ENCODE measurements at regions not wholly inside any gene's neighbourhood (a gene's known extent, or its start where the extent isn't known, plus 50 kb on each side); places are given as distances from the start of the nearest gene placed in this dataset.
"Not testable (repeated sequence)": the region's sequence is repeated elsewhere in the genome, so short reads cannot be mapped to it uniquely, and the experiment has no call there.

DNA sequence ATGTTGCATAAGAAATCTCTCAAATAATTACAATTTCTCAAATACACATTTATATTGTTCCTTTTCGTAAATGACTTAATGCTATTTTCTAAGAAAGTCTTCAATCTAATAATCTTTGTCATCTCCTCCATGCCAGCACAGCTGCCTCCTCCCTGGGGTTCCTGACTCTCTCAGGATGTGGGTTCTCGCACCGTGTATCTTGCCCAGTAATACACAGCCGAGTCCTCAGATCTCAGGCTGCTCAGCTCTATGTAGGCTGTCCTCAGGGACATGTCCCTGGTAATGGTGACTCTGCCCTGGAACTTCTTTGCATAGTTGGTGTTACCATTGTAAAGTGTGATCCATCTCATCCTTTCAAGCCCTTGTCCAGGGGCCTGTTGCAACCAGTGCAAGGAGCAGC, 1177.3 kb downstream of the TMEM121 start:
- not testable (repeated sequence) for DNase-seq (ENCODE audit: low spot score)

DNA sequence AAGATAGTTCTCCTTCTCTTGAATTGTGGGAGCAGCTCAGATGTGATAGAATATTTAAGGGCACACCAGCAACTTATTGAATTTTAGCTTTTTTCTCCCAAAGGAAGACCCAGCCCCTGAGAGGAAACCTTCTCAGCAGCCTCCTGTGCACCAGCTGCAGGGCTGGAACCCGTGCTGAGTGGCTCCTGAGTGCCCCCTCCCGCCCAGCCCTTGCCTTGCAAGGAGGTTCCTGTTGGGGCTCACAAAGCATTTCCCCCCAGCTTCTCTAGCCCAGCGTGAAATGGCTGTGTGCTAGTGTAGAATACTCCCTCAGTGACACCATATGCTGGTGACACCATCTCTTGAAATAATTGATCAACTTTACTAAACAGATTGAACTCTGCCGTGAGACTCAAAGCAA, 1180.1 kb downstream of the TMEM121 start:
- DNase-seq (ENCODE audit: low spot score), result not testable (repeated sequence)

DNA sequence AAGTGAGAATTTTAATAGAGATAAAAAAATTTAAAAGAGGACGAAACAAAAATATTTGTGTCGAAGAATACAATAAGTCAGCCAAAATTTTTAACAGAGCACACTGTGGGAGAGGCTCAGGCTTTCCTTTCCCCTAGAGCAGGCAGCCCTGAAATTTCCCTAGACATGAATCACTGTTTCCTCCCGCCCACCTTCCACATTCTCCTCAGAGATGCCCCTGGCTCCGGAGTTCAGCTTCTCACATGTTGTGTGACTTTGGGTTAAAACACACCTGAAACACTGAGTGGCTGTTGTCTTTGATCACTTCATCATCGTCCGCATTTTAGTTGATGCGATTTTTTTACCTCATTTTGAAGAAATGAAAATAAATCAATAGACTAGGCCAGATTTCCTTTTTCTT, 1183.8 kb downstream of the TMEM121 start:
- DNase-seq (ENCODE audit: low spot score), result not testable (repeated sequence)

DNA sequence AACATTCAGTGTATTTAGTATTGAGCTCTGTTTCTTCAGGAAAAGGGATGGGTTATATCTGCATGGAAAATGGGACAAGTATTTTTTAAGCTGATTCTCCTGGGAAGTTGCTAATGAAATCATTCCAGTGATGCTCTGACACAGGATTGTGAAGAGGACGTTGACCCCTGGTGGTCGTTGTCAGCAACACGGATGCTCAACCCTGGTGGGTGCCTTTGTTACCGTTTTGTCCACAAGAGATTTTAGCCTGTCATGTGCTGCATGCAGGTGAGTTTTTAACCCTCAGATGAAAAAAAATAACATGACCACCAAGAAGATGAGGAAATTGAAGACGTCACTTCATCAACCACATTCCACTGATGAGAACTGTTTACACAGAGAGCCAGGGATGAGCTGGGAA, 1186.1 kb downstream of the TMEM121 start:
- DNase-seq (ENCODE audit: low spot score), result not testable (repeated sequence)

DNA sequence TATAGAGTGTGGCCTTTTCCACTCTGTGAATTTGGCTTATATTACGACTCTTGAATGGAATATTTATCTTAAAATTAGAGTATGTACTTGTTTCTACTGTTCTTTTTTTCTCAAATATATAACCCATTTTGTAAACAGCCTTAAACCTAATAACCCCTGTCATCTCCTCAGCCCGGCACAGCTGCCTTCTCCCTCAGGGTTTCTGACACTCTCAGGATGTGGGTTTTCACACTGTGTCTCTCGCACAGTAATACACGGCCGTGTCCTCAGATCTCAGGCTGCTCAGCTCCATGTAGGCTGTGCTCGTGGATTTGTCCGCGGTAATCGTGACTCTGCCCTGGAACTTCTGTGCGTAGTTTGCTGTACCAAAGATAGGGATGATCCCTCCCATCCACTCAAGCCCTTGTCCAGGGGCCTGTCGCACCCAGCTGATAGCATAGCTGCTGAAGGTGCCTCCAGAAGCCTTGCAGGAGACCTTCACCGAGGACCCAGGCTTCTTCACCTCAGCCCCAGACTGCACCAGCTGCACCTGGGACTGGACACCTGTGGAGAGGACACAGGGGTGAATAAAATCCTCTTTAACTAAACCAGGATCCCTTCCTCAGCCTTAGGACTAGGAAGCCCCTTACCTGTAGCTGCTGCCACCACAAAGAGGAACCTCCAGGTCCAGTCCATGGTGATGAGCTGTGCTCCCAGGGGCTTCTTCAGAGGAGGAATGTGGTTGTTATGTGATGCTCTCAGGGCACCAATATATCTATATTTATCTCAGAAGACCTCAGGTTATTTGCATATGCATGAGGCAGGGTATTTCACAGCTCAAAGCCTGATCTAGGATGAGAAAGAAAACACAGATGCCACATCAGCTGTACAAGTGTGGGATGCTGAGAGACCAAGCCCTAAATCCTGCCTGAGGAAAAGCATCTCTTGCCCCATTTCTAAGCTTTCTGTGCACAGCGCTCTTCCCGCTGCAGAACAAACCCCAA, 1188.4 kb downstream of the TMEM121 start:
- DNase-seq (ENCODE audit: low spot score), result not testable (repeated sequence)

DNA sequence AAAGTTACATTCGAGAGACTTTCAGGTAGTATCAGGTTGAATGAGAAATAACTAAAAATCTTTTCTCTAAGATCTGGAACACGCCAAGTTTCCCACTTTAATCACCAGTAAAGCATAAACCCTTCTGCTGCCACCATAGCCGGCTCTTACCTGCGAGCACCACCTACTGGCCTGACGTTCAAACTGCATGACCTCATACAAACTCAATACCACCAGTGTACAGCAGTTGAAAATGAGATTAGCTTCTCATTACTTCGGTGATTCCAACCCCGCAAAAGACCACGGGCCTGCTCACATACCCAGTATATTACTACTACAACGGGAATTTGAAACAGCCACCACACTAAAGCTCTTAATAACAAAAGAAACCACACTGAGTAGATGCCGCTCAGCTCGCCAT, 1191.2 kb downstream of the TMEM121 start:
- not testable (repeated sequence) for DNase-seq (ENCODE audit: low spot score)

DNA sequence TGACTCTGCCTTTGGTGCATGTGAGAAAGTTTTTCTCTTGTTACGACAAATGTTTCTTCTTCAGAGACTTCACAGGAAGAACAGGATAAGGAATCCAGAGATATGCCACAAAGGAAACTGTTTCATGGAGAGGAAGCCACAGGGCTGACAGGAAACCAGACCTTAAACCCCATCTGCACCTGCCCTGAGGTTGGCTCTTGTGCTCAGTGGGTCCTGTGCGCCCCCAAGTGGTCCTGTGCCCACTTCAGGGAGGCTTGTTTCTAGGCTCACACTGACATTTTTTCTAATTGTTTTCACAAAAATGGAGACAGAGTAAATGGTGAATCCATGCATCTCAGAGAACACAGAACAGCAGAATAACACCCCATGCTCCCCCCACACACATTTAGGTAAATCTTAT, 1193.5 kb downstream of the TMEM121 start:
- not testable (repeated sequence) for DNase-seq (ENCODE audit: low spot score)

DNA sequence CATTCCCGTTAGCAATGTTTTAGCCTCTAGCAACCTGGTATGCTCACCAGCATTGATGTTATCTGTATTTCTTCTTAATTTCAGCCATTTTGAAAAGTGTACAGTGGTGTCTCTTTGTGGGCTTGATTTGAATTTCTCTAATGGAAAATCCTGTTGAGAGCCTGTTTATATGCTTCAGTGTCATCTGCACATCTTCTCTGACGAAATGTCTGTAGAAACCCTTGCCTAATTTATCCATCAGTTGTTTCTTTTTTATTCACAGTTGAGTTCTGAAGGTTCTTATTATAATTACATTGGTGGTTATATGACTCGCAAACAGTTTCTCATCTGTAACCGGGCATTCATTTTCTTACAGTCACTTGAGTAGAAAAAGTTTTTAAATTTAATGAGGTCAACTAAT, 1195.5 kb downstream of the TMEM121 start:
- DNase-seq (ENCODE audit: low spot score), result not testable (repeated sequence)

DNA sequence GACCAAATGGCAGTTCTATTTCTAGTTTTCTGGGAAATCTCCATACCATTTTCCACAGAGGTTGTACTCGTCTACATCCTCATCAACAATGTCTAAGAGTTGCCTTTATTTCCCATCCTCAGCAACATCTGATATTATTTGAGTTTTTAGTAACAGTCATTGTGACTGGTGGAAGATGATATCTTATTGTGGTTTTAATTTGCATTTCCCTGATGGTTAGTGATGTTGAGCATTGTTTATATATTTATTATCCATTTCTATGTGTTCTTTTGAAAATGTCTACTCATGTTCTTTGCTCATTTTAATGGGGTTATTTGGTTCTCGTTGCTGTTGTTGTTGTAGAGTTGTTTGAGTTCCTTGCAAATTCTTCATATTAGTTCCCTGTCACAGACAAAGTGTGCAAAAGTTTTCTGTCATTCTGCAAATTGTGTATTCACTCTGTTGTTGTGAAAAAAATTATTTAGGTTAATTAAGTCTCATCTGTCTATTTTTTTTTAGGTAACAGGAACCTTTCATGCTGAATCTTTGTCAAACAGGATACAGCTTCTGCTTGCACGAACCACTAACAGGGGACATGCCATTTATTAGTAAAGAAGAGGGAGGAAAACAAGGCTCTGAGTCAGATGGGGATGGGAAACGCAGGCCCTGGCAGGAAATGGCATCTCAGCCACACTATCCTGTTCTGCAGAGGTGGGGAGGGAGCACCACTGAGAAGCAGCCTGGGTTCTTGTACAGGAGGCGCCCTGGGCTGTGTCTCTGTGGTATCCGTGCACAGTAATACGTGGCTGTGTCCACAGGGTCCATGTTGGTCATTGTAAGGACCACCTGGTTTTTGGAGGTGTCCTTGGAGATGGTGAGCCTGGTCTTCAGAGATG, 1196.7 kb downstream of the TMEM121 start:
- DNase-seq (ENCODE audit: low spot score), result not testable (repeated sequence)

DNA sequence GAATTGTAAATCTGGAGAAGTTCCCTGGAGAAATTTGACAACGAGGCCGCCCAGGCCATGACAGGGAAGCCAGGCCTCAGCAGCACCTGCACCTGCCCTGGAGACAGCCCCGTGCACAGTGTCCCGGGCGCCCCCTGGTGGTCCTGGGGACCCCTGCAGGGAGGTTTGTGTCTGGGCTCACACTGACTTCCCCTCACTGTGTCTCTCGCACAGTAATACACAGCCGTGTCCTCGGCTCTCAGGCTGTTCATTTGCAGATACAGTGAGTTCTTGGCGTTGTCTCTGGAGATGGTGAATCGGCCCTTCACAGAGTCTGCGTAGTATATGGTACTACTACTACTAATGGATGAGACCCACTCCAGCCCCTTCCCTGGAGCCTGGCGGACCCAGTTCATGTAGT, 1201.6 kb downstream of the TMEM121 start:
- DNase-seq (ENCODE audit: low spot score), result not testable (repeated sequence)

DNA sequence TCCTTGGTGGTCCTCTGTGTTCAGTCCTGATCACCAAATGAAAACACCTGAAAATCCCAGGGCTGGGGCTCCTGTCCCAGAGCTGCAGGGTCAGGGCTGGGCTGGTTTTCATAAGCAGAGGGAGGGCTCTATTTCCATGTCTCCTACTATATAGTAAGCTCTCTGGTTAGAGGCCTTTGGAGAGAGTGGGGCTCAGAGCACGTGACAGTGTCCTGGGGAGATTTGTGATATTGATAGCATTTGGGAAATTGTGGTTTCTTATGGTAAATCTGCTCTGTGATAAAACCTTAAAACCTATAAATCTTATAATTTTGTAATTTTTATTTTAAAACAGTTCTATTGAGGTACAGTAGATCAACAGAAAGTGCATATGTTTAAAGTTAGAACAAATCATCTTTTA, 1202.2 kb downstream of the TMEM121 start:
- no peak for DNase-seq (ENCODE audit: low spot score)

DNA sequence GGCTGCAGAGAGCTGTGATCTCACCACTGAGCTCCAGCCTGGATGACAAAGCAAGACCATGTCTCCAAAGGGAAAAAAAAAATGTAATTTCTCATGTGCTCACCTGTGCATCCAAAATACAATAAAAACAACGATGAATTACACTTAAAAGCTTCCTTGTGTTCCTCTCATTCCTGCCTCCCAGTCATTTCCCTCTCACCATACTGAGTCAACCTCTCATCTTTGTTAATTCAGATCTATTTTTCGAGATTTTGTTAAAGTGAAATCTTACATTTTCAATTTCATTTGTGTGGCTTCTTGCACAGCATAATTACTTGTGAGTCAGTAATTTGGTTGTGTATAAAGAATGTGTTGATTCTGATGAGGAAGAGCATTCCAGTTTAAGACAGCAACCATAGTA, 1203.2 kb downstream of the TMEM121 start:
- no peak for DNase-seq (ENCODE audit: low spot score)

DNA sequence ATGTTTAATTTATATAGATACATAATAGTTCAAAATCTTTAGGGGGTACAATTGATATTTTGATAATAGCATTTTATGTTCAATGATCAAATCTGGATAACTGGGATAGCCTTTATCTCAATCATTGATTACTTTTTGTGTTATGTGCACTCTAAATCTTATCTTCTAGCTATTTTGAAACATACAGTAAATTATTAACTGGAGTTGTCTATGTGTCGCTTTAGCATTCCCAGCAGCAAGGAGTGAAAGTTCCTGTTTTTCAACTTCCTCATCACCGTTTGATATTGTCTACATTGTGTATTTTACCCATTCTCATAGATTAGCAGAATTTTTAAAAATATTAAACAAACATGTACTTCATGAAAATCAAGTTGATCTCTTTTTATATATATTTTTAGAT, 1207.4 kb downstream of the TMEM121 start:
- DNase-seq (ENCODE audit: low spot score), result no peak

DNA sequence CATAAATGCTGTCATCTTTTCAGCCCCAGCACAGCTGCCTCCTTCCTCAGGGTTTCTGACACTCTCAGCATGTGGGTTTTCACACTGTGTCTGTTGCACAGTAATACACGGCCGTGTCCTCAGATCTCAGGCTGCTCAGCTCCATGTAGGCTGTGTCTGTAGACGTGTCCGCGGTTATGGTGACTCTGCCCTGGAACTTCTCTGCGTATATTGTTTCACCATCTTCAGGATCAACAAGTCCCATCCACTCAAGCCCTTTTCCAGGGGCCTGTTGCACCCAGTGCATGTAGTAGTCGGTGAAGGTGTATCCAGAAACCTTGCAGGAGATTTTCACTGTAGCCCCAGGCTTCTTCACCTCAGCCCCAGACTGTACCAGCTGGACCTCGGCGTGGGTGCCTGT, 1210.6 kb downstream of the TMEM121 start:
- no peak for DNase-seq (ENCODE audit: low spot score)

DNA sequence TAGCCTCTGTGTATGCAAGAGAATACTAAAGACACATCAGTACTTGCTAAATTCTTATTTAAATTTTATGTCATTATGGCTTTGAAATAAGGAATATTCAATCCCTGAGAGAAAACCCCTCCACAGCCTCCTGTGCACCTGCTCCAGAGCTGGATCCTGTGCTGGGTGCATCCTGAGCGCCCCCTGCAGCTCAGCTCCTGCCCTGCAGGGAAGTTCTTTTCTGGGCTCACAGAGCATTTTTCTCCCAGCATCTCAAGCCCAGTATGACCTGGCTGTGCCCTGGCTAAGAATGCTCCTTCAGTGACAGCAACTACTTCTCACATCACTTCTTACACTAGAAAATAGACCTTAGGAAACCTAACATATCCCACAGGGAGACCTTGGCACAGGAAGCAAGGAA, 1211.7 kb downstream of the TMEM121 start:
- no peak for DNase-seq (ENCODE audit: low spot score)

DNA sequence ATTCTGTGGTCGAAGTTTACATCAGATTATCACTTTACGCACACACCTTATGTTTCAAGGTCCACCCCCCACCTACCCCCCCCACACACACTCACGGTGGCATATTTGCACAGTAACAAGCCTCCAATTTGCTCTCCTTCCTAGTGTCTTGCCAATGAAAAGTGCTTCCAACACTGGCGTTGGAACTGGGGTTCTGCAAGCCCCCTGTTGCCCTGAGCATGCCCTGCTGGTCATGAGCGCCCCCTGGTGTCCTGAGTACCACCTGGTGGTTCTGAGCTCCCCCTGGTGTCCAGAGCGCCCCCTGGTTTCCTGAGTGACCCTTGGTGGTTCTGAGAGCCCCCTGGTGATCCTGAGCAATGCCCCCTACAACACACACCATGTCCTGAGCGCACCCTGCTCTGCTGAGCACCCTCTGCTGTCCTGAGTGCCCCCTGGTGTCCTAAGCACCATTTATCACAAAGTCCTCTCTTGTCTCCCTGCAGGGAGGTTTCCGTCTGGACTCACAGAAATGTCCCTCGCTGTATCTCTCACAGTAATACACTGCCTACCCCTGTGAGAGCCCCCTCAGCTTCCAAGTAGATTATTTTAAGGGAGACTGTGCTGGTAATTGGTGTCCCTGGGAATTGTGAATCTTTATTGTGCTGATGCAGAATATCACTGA, 1212.3 kb downstream of the TMEM121 start:
- DNase-seq (ENCODE audit: low spot score), result not testable (repeated sequence)

DNA sequence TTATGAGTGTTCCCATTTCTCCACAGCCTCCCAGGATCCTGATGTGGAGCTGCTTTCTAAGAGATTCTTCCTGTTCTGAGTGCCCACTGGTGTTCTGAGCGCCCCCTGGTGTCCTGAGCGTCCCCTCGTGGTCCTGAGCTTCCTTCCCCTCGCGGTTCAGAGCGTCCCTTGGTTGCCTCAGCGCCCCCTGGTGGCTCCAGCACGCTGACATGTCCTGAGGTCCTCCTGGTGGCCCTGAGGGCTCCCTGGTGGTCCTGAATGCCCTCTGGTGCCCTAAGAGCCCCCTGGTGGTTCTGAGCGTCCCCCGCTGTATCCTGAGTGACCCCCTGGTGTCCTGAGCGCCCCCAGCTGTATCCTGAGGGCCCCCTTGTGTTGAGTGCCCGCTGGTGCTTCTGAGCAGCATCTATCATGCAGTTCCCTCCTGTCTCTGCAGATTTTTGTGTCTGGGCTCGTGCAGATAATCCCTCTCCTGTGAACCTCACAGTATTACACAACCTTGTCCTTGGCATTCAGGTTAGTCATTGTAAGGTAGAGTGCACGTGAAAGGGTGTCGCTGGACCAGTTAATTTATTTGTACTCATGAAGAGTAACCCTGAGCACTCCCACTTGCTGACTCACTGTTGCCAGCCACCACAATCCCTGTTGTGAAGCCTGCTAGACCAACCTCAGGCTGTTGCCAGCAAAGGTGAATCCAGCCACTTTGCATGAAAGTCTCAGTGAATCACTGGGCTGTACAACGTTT, 1214.9 kb downstream of the TMEM121 start:
- DNase-seq (ENCODE audit: low spot score), result not testable (repeated sequence)

DNA sequence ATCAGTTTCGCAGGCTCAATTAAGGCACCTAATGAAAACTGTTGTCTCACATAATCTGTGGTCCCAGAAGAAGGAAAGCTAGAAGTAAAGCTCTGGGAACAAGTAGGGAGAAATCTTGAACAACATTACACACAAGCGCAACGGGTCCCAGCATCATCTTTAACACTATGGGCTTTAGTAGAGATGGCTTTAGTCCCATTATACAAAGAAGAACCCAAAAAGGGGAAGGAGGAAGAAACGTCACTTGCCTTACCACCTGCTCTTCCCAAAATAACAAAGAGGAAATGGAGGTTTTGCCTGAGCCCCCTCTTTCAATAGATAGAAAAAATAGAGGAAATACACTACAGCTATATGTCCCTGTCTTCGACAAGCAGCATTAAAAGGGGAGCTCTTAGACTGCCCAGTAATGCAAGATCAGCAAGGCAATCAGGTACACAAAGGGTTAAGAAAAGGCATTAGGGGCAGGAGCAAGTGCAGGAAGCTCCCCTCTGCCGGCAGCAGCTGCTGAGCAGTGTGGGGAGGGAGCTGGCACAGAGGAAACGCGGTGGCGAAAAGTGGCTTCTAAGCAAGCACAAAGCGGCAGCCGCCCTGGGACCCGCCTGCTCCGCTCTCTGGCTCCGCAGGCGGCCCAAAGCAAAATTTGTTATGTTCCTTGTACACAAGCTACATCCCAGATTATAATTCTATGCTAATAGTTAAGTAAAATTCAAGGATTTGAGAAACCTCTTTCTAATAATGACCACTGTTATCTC, 1218.8 kb downstream of the TMEM121 start:
- not testable (repeated sequence) for DNase-seq (ENCODE audit: low spot score)

DNA sequence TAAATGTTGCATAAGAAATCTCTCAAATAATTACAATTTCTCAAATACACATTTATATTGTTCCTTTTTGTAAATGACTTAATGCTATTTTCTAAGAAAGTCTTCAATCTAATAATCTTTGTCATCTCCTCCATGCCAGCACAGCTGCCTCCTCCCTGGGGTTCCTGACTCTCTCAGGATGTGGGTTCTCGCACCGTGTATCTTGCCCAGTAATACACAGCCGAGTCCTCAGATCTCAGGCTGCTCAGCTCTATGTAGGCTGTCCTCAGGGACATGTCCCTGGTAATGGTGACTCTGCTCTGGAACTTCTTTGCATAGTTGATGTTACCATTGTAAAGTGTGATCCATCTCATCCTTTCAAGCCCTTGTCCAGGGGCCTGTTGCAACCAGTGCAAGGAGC, 1223.7 kb downstream of the TMEM121 start:
- DNase-seq (ENCODE audit: low spot score), result not testable (repeated sequence)

DNA sequence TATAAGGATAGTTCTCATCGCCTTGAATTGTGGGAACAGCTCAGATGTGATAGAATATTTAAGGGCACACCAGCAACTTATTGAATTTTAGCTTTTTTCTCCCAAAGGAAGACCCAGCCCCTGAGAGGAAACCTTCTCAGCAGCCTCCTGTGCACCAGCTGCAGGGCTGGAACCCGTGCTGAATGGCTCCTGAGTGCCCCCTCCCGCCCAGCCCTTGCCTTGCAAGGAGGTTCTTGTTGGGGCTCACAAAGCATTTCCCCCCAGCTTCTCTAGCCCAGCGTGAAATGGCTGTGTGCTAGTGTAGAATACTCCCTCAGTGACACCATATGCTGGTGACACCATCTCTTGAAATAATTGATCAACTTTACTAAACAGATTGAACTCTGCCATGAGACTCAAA, 1227.4 kb downstream of the TMEM121 start:
- not testable (repeated sequence) for DNase-seq (ENCODE audit: low spot score)
